H1 (cell line): ENCODE measurements at regions not wholly inside any gene's neighbourhood (a gene's known extent, or its start where the extent isn't known, plus 50 kb on each side); places are given as distances from the start of the nearest gene placed in this dataset.

Source experiments
- CTCF ChIA-PET: fragments of 300-600 bp; sonication (Branson Sonifier 250); formaldehyde crosslinking; loops from one replicate; lab custom pipeline; 2021; ENCODE audit not compliant: partially characterized antibody; lab: Charles Lee
- POLR2A ChIA-PET: fragments of 300-600 bp; sonication (Branson Sonifier 250); formaldehyde crosslinking; loops from one replicate; lab custom pipeline; 2021; ENCODE audit warnings: inconsistent platforms; ENCODE audit not compliant: partially characterized antibody; lab: Charles Lee
- DNase-seq, 2 experiments: peaks; one replicate each; pipeline versions ENCODE4 v3.0.0 to v3.0.0-alpha.2; 2010 to 2022; ENCODE audit warnings: low spot score in 2 of 2, low read depth in 1 of 2, mixed read lengths in 1 of 2
- FAIRE-seq: peaks from 2 replicates; lab custom pipeline; 2011; peaks lifted over from hg19 to GRCh38; lab: Jason Lieb, UNC
- H2AFZ ChIP-seq: 2 replicates; pipeline ENCODE4 v1.8.1; 2012; ENCODE audit warnings: low read length, inconsistent platforms
- H2AK5ac ChIP-seq: 2 replicates; pipeline ENCODE4 v1.6.1; 2013; ENCODE audit warnings: low read depth, low read length
- H2BK120ac ChIP-seq: replicated peaks from 2 replicates; pipeline ENCODE3; 2013; ENCODE audit warnings: low read depth, low read length, inconsistent platforms
- H2BK12ac ChIP-seq: 2 replicates; pipeline ENCODE4 v1.6.1; 2013; ENCODE audit warnings: low read depth, low read length
- H2BK15ac ChIP-seq: 2 replicates; pipeline ENCODE4 v1.6.1; 2013; ENCODE audit warnings: low read length
- H2BK20ac ChIP-seq: 2 replicates; pipeline ENCODE4 v1.6.1; 2013; ENCODE audit warnings: low read length
- H2BK5ac ChIP-seq: 2 replicates; pipeline ENCODE4 v1.6.1; 2013; ENCODE audit warnings: low read depth, low read length
- H3K14ac ChIP-seq: 2 replicates; pipeline ENCODE4 v1.6.1; 2013; ENCODE audit warnings: inconsistent platforms; ENCODE audit not compliant: insufficient read length
- H3K18ac ChIP-seq: 2 replicates; pipeline ENCODE4 v1.6.1; 2013; ENCODE audit warnings: low read length; ENCODE audit errors: extremely low read depth
- H3K23ac ChIP-seq: 2 replicates; pipeline ENCODE4 v1.6.1; 2013; ENCODE audit warnings: inconsistent platforms; ENCODE audit not compliant: insufficient read length
- H3K23me2 ChIP-seq: 2 replicates; pipeline ENCODE4 v1.6.1; 2013; ENCODE audit warnings: low read depth, low read length
- H3K27ac ChIP-seq: 2 replicates; pipeline ENCODE4 v1.6.1; 2011; ENCODE audit warnings: low read depth, low read length, inconsistent platforms
- H3K27me3 ChIP-seq, 4 experiments: replicated peaks in 1 of 4; 1 replicate in 1 of 4; 2 replicates in 3 of 4; pipeline versions ENCODE4 v1.6.1 to v1.8.1; 2011 to 2013; ENCODE audit warnings: low read length in 3 of 4, mild to moderate bottlenecking in 3 of 4, inconsistent platforms in 2 of 4, mixed read lengths in 2 of 4, moderate library complexity in 1 of 4; ENCODE audit not compliant: control insufficient read depth in 3 of 4, insufficient read depth in 3 of 4; ENCODE audit errors: extremely low read depth in 1 of 4
- H3K36me3 ChIP-seq, 4 experiments: 2 replicates each; pipeline versions ENCODE4 v1.6.1 to v1.8.1; 2011 to 2013; ENCODE audit warnings: mild to moderate bottlenecking in 4 of 4, low read length in 3 of 4, moderate library complexity in 2 of 4, control low read depth in 1 of 4, inconsistent platforms in 1 of 4; ENCODE audit not compliant: insufficient read depth in 4 of 4, control insufficient read depth in 2 of 4
- H3K4ac ChIP-seq: replicated peaks from 2 replicates; pipeline ENCODE3; 2013; ENCODE audit warnings: low read length, low read depth, mixed read lengths, inconsistent platforms; ENCODE audit not compliant: insufficient read length
- H3K4me1 ChIP-seq, 4 experiments: replicated peaks in 1 of 4; 1 replicate in 1 of 4; 2 replicates in 3 of 4; pipeline versions ENCODE4 v1.6.1 to v1.8.1; 2011 to 2013; ENCODE audit warnings: low read length in 3 of 4, inconsistent platforms in 2 of 4, mixed read lengths in 1 of 4; ENCODE audit not compliant: insufficient read depth in 4 of 4, control insufficient read depth in 3 of 4
- H3K4me2 ChIP-seq, 2 experiments: 2 replicates each; pipeline versions ENCODE4 v1.6.1 to v1.8.1; 2011 to 2013; ENCODE audit warnings: low read depth in 2 of 2, low read length in 2 of 2, control low read depth in 1 of 2, inconsistent platforms in 1 of 2, mild to moderate bottlenecking in 1 of 2; ENCODE audit not compliant: insufficient read depth in 1 of 2
- H3K4me3 ChIP-seq, 4 experiments: fragments of 200-600, 300-600 bp in 1 of 4; sonication (generic), shearing (Covaris generic), sonication (Bioruptor Twin) in 1 of 4; 2 replicates each; pipeline versions ENCODE4 v1.5.1 to v1.8.1; 2011 to 2016; ENCODE audit warnings: low read length in 4 of 4, low read depth in 3 of 4, control low read depth in 2 of 4, inconsistent platforms in 2 of 4, mild to moderate bottlenecking in 2 of 4, mixed read lengths in 1 of 4, moderate library complexity in 1 of 4; ENCODE audit not compliant: insufficient read depth in 2 of 4; ENCODE audit errors: extremely low read depth in 1 of 4
- H3K56ac ChIP-seq: replicated peaks from 2 replicates; pipeline ENCODE3; 2013; ENCODE audit warnings: low read depth, mild to moderate bottlenecking, mixed read lengths, low read length, inconsistent platforms; ENCODE audit not compliant: insufficient read length
- H3K79me1 ChIP-seq: 2 replicates; pipeline ENCODE4 v1.6.1; 2013; ENCODE audit warnings: low read depth, low read length, control low read depth
- H3K79me2 ChIP-seq, 2 experiments: 2 replicates each; pipeline versions ENCODE4 v1.6.1 to v1.8.1; 2012 to 2013; ENCODE audit warnings: low read length in 2 of 2, mild to moderate bottlenecking in 2 of 2, inconsistent platforms in 1 of 2; ENCODE audit not compliant: insufficient read depth in 2 of 2, control insufficient read depth in 1 of 2
- H3K9ac ChIP-seq, 4 experiments: replicated peaks in 1 of 4; 1 replicate in 1 of 4; 2 replicates in 3 of 4; pipeline versions ENCODE4 v1.6.1 to v1.8.1; 2011 to 2013; ENCODE audit warnings: low read depth in 3 of 4, low read length in 3 of 4, control low read depth in 2 of 4, mild to moderate bottlenecking in 2 of 4, moderate library complexity in 2 of 4, inconsistent platforms in 1 of 4; ENCODE audit errors: extremely low read depth in 1 of 4
- H3K9me3 ChIP-seq, 2 experiments: 2 replicates each; pipeline versions ENCODE4 v1.6.1 to v1.8.1; 2012 to 2013; ENCODE audit warnings: mild to moderate bottlenecking in 2 of 2, moderate library complexity in 2 of 2, control low read depth in 1 of 2, inconsistent platforms in 1 of 2, low read depth in 1 of 2, low read length in 1 of 2, mixed read lengths in 1 of 2; ENCODE audit not compliant: insufficient read depth in 2 of 2
- H4K20me1 ChIP-seq, 2 experiments: replicated peaks in 1 of 2; 2 replicates each; pipeline versions ENCODE3 to v1.8.1; 2011 to 2013; ENCODE audit warnings: inconsistent platforms in 2 of 2, low read length in 2 of 2, mild to moderate bottlenecking in 1 of 2; ENCODE audit not compliant: insufficient read depth in 2 of 2, control insufficient read depth in 1 of 2
- H4K5ac ChIP-seq: 2 replicates; pipeline ENCODE4 v1.6.1; 2013; ENCODE audit warnings: low read length, low read depth, mixed read lengths, inconsistent platforms; ENCODE audit not compliant: insufficient read length
- H4K8ac ChIP-seq: 2 replicates; pipeline ENCODE4 v1.8.0; 2013; ENCODE audit warnings: mild to moderate bottlenecking, moderate library complexity, low read length, inconsistent platforms; ENCODE audit not compliant: insufficient read depth; ENCODE audit errors: extremely low read depth
- H4K91ac ChIP-seq: replicated peaks from 2 replicates; pipeline ENCODE3; 2013; ENCODE audit warnings: low read length, mixed read lengths, inconsistent platforms; ENCODE audit not compliant: insufficient read length
- CBX5 ChIP-seq: fragments of 300-800, 300-1000 bp; sonication (generic); IDR thresholded peaks from 2 replicates; pipeline ENCODE4 v1.7.1; 2016; ENCODE audit warnings: antibody characterized with exemption, low read length, low read depth
- JUND ChIP-seq: IDR thresholded peaks from 2 replicates; pipeline ENCODE4 v1.6.1; 2011; ENCODE audit warnings: mild to moderate bottlenecking, improper control_type of control experiment, low read length
- WGBS, 2 experiments: shearing (Covaris generic) in 1 of 2; methylation state at CpG; one replicate each; pipeline versions ENCODE4 v1.1.6 to v1.1.7; 2013 to 2015; ENCODE audit warnings: low lambda C conversion rate in 2 of 2, mixed read lengths in 2 of 2, inconsistent platforms in 1 of 2, low coverage in 1 of 2, missing lambda C conversion rate in 1 of 2; ENCODE audit not compliant: insufficient replicate concordance in 2 of 2, insufficient coverage in 1 of 2, insufficient read length in 1 of 2; ENCODE audit errors: extremely low coverage in 1 of 2, missing lambda C conversion rate in 1 of 2; 5-methylcytosine and 5-hydroxymethylcytosine counted together

DNA sequence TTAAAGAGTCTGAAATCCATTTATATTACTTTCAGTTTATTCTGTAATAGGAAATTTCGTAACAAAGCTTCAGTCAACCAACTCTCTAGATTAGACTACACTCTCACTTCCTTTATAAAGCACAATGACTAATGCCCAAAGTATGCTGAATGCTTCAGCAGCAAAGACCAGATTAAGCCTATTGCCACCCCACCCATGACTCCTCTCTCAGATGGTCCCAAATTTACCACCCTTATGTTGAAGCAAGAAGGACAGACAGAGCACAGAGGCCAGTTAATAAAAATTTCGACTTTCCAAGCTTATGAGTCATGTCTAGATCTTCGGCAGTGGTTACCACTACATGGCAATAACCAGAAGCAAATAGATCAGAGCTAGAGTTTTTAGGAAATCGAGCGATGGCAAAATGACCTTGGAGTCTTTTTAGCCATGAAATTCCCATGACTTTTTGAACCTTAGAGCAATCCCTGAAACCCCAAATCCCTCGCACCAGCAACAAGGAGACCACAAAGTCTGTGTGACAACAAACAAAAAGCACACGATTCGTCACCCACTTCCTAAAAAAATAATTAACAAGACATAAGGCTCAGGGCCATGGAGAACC is 287.8 kb upstream of the RASA1 start:
- H2BK12ac ChIP-seq, result no peak overlapping the region
- H2BK20ac ChIP-seq, result no peak overlapping the region
- H3K4ac ChIP-seq, result no peak overlapping the region
- CTCF ChIA-PET, result interaction anchor here (0.6 to 1.1 kb wide), 2 partner anchors 12 to 653 kb away, joined by 3 read pairs; no protein-coding TSS in a partner anchor
- no peaks in the 10 kb centered on the region for H3K36me3 ChIP-seq
- no peaks in the 10 kb centered on the region for H3K27me3 ChIP-seq
- POLR2A ChIA-PET, result no interaction called here
- no peaks in the 10 kb centered on the region for H3K79me2 ChIP-seq
- no peak for TF ChIP-seq CBX5
- TF ChIP-seq JUND, result peak; percentile 59; the same call in 1 of the 2 replicates
- TF ChIP-seq, all 59 proteins: peak for 1
- Histone ChIP-seq H3K27ac (no peak overlapping the region), H3K23ac (no peak overlapping the region), H3K18ac (no peak overlapping the region), H3K9ac (no peak overlapping the region), H2BK120ac (no peak overlapping the region), H3K9me3 (no peaks in the 10 kb centered on the region), H4K5ac (no peak overlapping the region), H3K79me1 (no peaks in the 10 kb centered on the region), H3K56ac (no peak overlapping the region), H3K4me3 (no peak overlapping the region), H2BK15ac (no peak overlapping the region), H3K23me2 (no peaks in the 10 kb centered on the region), H4K91ac (no peak overlapping the region), H2AFZ (no peak overlapping the region), H3K14ac (no peak overlapping the region), H2AK5ac (no peak overlapping the region), H3K4me1 (no peaks in the 10 kb centered on the region), H2BK5ac (no peak overlapping the region), H4K8ac (no peak overlapping the region), H4K20me1 (no peaks in the 10 kb centered on the region), H3K4me2 (no peak overlapping the region)
- FAIRE-seq (no peak), DNase-seq (no peak)
- WGBS, 2 experiments, result 86% methylated on average over 8 of the region's 8 CpGs; no CpG with 5 or more reads in 1 of the 2 experiments
